GM18517 (cell line): ENCODE measurements at regions not wholly inside any gene's neighbourhood (a gene's known extent, or its start where the extent isn't known, plus 50 kb on each side); places are given as distances from the start of the nearest gene placed in this dataset.

ENCODE experiments used
- ATAC-seq: cut with Tn5 transposase; IDR thresholded peaks from one replicate; pipeline ENCODE4 v1.9.1; 2021; ENCODE audit warnings: mild to moderate bottlenecking, moderate library complexity; ENCODE audit not compliant: unreplicated experiment

DNA sequence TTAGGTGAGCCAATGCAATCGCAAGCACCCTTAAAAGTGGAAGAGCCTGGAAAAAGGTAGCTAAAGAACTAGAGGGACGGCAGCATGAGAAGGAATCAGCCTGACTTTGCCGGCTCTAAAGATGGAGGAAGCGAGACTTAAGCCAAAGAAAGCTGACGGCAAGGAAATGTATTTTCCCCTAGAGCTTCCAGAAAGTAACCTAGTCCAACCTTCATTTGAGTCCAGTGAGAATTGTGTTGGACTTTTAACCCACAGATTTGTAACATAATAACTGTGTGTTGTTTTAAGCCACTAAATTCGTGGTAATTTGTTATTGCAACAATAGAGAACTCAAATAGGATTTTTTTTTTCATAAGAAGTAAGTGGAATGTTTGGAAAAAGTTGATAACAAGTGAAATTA is 212.7 kb upstream of the C1QTNF7 start:
- ATAC-seq = no peak

DNA sequence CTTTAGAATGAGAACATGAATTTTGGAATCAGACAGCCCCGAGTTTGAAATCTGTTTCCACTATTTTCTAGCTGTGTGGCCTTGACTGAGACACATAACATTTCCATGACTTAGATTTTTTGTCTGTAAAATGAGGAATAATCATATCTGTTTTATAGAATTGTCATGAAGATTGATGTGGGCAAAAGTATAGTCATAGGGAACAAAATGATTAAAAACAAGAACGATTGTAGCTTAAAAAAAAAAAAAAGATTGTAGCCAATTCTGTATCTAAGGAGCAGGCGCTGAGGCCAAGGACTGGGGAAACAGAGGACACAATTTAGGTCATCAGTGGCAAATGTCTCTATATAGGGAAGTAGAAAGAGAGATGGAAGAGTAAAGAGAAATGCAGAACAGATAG is 201.6 kb upstream of the C1QTNF7 start:
- ATAC-seq = no peak

DNA sequence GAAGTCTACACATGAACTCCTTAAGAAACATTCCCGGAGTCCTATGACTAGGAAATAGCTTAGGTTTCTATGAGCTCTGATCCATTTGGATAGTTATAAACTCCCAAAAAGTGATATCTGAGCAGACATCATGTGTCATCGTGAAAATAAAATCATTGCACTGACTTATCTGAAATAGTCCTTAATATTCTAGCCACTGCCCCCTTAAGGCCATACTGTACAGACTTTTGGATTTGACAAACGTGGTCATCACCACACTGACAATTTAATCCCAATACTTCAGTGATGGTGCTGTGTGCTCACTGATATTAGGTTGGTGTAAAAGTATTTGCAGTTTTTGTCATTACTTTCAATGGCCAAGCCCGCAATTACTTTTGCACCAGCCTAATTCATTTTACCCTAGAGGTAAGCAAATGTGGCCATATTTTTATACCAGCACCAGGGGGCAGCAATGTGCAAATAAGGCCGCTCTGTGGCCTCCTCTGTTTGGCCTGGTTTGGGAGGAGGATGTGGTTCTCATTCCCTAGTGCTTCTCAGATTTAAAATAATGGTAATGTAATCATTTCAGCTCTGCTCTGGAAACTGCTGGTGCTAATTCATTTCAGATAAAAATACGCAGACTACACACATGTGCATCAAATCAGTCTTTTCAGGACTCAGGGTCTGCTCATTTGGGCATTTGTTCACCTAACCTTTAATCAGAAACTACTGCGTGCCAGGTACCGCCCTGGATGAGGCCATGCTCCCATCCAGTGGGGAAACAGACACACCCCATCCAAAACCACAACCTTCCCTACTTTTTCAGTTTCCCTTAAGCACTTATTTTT is 196.4 kb upstream of the C1QTNF7 start:
- ATAC-seq = peak; percentile 79

DNA sequence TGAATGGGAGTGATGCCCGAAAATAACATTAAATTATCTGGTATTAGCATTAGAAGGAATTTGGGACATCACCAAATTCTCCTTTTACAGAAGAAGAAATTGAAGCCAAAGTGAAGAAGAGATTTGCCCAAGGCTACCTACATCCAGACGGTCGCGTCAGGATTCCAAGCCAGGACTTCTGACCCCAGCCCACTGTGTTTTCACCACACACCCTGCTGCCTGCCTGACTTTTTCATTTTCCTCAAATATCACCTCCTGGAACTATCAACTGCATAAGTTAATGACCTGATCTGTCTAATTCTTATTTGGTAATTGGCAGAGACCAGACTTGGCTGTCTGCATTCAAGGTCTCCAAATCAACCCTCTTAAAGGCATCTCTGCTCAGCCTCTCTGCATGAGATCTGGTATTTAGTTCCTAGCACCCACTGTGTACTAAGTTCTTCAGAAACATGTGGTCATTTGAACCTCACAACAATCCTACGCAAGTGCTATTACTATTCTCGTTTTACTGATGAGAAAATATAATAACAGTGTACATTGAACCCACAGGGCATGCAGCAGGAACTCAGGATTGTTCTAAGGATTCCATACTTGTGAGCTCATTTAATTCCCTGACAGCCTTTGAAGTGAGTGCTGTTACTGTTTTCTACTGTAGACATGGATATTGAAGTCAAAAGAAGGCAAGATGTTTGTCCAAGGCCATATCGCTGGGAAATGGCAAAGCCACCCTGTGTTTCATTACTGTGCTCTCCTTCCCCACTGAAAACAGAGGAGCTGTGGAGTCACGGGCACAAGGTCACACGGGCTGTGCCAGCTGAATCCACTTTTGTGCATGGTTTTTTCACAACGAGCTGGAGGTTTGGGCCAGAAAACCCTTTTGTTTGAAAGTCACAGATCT is 195.2 kb upstream of the C1QTNF7 start:
- ATAC-seq = no peak

DNA sequence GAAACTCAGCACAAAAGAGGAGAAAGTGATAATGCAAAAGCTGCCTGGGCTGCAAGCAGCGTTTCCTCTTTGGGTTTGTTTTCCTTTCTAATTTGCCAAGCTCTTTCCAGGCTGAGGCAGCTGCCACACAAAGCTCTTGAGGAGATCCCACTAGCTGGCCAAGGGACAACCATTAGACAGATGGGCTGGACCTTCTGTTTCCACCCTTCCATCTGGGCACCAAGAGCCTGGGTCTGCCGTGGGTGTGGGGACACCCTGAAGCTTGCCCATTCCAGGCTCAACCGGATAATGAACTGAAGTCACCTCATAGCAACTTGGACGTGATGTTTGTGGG is 194.6 kb upstream of the C1QTNF7 start:
- ATAC-seq = no peak

DNA sequence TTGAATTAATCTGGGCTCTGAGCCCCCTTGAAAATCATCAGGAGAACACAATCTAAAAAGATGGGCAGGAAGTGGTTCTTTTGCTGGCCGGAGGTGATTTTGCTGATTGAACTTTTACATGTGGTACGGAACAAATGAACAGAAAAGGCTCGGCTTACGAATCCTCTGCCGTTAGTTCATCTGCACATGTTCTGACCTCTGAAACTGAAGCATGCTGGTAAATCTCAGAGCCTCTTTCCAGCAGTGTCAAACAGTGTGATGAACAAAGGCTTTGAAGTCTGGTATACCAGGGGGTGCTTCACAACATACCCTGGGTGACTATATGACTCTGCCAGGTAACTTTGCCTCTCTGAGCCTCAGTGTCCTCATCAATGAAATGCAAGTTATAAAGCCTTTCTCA is 194.2 kb upstream of the C1QTNF7 start:
- ATAC-seq = no peak

DNA sequence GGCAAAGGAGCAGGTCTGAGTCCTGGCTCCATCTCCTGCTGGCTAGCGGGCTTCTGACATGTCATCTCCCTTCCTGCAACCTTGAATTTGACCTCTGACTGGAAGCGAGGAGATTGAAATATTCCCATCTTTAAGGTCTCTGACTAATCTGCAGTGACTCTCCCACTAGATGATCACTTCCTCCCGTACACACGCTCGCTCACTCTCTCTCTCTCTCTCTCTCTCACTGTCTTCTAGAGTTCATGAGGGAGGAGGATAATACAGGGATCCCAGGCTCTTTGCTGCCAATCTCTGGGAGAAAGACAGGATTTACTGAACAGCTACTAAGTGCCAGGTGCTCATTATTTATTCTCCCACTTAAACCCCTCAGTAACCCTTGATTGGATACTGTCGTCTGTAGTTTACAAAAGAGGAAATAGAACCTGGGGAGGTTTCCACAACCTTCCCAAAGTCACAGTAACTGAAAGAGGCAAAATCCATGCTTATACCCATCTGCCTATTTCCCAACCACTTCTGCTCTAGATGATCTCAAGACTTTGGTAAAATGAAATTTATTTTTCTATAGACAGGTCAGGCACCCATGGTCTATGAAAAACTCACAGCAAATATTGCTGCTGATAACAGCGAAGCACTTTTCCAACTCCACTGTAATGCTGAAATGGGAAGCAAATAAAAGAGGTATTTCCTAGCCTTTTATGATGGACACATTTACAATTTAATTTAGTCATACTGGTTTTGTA is 193.5 kb upstream of the C1QTNF7 start:
- no peak for ATAC-seq

DNA sequence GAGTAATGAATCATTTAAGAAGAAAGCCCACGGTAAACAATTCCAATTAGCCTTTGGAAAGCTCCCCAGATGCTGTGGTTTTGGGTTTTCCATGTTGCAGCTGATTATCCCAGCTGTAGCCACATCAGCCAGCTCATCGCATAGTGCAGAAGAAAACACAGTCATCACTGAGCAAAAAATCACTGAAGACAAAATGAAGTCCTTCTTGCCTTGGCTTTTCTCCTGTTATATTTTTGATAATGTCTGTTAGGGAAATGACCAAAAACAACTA is 193.0 kb upstream of the C1QTNF7 start:
- no peak for ATAC-seq

DNA sequence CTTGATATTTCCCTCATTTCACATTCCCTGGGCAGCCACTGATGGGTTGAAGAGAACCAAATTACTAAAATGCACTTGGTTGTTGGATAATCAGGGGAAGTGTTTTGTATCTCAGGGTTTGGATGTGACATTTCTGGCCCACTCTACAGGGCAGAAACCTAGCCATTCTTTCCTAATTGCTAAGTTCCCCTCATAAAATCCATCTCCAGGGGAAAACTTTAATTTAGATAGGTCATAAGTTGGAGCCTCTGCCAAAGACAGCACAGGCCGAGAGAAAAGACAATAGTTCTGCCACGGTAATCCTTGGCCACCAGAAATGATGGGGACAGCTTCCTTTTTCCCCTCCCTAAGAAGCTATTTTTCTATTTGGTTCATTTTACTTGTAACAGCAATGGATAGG is 192.7 kb upstream of the C1QTNF7 start:
- ATAC-seq = no peak

DNA sequence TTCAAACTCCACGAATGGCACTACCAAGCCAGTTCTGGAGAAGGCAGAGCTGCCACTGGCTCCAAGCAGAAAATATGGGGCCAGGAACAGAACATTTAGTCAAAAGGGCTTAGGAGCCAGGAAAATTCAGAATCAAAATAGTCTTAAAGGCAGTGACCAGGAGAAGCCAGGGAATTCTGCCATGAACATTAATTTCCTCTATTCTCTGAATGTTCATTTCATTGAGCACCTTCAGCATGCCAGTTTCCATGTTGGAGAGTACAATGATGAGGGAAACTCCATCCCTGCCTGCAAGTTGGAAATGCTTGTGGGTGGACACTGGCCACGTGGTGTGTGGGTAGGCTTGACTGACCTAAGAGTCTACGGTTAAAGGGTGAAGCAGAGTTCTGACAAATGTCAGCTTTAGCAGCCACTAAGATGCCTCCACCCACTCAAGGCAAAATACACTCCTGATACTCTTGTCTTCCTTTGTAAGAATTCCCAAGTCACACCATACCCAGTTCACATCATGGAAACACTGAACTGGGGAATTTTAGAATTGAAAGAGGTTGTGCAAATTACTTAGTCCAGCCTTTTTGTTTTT is 190.1 kb upstream of the C1QTNF7 start:
- no peak for ATAC-seq

DNA sequence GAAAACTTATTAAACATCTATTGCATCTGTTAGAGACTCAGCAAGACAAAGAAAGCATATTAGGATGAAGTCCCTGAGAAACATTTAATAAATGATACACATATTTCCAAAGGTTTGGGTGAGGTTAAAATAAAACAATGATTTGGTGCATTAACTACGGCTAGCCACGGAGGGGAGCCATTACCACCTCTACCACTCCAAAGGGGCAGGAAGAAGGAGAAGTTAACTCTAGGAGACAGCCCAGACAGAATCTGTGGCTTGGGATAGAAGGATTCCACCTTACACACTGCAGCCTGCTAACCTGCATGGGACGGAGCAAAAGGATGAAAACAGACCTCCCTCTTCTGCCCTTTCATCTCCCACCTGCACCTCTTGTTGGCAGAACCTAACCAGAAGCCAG is 189.1 kb upstream of the C1QTNF7 start:
- no peak for ATAC-seq

DNA sequence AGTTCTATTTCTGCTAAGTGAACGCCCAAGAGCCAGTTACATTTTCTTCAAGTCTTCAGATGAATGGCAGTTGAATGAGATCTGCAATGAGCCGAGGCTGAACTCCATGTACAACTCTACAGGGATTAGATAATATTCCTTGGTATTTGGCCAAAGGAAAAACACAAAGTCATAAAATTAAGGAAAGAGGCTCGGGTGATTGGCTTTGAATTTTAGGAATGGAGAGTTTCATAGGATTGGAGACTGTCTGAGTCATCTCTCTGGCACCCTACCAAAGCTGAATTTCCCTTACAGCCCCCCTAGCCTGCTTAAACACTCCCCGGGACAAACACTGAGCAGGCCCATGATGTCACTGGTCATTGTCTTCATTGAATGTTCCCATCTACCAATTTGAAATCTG is 188.0 kb upstream of the C1QTNF7 start:
- ATAC-seq = no peak

DNA sequence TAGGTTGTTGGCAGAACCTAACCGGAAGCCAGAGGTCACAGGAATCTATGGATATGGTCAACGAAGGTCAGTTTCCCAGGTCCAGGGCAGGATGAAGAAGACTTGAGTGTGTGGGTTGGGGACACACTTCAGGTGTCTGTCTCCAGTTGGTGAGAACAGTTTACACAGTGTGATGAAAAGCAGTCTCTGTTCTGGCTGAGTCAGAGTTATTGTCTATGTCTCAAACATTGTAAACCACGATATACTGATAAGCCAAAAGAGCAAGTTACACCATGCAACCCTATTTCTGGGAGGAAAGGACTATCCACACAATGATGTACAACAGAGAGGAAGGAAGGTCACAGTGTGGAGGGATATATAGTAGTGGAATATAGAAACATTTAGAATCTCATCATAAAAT is 187.1 kb upstream of the C1QTNF7 start:
- no peak for ATAC-seq

DNA sequence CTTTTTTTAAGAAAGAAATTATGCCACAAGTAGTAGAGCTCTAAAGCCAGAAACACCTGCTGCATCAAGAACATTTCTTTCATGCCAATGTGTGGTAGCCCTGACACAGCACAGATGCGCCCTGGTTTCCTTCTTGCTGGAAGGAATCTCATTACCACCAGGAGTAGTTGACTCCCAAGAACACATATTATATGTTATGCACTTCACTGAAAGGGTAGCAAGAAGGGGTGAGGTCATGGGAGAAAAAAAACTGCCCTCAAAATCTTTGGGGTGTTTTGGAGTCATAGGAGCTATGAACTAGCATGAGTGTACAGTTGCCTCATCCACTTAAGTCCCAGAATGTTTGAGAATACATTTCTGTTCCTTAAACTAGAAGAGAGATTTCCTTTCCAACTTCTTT is 185.8 kb upstream of the C1QTNF7 start:
- ATAC-seq = no peak

DNA sequence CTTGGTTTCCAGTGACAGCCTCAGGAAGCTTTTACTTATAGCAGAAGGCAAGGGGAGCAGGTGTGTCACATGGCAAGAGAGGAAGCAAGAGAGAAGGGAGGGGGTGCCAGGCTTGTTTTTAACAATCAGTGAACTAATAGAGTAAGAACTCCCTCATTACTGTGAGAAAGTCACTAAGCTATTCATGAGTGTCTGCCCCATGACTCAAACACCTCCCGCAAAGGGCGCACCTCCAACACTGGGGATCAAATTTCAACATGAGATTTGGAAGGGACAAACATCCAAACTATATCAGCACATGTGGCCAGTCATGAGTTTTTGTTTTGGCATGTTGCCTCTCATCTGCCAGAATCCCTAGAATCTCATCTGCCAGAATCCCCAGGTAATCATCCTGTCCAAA is 183.5 kb upstream of the C1QTNF7 start:
- ATAC-seq = no peak

DNA sequence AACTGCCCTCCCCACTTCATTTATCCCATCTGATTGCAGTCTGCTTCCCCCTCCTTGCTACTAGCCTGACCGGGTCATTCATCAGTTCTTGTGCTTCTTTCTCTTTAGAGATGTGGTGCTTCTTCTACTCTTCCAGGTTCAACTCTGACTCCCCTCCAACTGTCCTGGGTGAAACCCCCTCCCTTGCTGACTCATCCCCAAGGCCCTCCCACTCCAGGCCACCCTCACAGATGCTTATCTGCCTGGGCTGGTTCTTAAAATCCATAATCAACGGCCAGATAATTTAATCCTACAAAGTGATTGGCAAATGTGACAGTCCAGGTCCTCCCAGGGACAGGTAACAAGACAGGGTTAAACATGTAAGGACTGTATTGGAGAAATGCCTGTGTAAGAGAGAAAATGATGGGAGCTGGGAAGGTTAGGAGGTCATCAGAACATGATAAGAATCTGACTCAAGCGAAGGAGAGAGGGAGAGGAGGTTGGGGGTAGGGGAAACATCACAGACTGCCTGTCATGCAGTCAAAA is 182.8 kb upstream of the C1QTNF7 start:
- ATAC-seq = no peak

DNA sequence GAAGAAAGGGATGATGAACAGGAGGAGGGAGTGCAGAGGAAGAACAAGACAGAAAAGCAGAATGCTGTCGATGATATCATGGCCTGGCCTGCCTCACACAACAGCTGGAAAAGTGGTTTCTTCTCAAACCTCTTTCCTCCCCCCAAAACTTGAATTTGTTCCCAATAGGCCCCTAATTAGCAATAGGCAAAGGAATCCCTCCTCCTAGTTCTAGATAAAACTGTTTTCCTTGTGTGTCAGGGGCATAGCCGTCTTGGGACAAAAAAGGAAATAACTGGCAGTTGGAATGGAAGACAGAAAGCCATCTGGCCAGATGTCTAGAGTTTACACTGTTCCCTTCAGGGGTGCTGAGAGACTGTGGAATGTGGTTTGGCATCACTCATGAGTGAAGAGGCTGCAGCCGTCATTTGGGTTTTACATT is 177.8 kb upstream of the C1QTNF7 start:
- ATAC-seq = no peak

DNA sequence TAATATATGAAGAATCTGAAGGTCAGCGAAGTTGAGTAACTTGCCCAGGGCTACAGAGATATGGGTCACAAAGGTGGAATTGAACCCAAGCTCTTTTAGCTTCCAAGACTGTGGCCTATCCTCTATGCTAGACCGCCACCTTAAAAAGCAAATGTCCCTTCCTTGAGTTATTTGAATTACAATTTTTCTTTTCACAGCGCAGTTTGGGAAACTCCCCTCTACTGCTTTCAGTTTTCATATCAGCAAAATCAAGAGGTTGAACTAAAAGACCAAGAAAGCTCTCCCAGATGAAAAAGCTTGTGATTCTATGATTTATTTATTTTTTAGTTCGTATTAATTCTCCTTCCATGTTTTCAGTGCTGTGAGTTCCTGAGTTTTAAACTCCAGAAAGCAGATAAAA is 174.5 kb upstream of the C1QTNF7 start:
- peak; percentile 87 for ATAC-seq

DNA sequence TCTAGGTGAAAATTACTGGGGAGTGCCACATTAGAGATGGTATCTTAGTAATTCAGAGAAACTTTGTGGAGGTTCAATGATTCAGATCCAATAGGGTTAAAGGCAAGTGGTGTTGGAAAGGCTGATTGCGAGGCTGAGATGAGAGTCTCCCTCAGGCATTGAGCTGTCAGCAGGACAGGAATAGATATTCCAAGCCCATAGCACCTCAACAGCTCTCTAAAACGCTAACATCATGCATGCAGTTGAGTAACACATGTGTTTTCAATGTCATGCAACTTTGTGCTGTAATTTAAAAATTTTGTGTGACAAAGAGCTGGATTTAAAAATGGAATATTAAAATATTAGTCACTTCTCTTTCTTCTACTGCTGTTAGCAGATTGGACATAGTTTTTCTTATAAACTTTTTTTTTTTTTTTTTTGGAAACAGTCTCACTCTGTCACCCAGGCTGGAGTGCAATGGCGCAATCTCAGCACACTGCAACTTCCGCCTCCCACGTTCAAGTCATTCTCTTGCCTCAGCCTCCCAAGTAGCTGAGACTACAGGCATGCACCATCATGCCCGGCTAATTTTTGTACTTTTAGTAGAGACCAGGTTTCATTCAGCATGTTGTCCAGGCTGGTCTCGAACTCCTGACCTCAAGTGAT is 173.5 kb upstream of the C1QTNF7 start:
- ATAC-seq = no peak

DNA sequence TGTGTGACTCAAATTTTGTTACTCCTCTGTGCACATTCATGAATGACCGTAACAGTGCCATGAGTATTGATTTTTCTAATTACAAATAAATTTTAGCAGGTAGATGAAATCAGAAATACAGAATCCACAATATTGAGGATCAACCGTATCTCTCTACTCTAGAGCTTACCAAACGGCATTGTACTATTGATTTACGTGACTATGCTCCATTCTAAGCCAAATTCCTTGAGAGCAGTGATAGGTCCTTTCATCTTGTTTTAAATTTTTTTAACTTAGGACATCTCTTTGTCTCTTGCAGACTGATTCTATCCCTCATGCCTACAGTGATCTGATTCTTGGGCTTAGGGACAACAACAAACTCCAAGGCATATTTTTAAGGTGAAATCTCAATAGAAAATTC is 172.3 kb upstream of the C1QTNF7 start:
- ATAC-seq = no peak

DNA sequence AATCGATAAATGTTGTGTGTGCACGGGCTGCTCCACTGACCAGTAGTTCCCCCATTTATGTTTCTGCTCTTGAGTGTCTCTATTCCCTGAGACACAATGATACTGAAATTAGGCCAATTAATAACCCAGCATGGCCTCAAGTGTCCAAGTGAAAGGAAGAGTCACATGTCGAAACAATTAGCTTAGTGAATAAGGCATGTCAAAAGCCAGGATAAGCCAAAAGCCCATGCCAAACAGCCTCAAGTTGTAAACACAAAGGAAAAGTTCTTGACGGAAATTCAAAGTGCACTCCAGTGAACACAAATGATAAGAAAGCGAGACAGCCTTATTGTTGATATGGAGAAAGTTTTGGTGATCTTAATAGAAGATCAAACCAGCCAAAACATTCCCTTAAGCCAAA is 167.1 kb upstream of the C1QTNF7 start:
- ATAC-seq = no peak
